B cell (primary cell): ENCODE measurements at regions not wholly inside any gene's neighbourhood (a gene's known extent, or its start where the extent isn't known, plus 50 kb on each side); places are given as distances from the start of the nearest gene placed in this dataset.

Experiments used
- CTCF ChIP-seq: fragments of 200-600 bp; IDR thresholded peaks from one replicate; pipeline ENCODE4 v1.8.0; 2022; ENCODE audit warnings: antibody characterized with exemption, mild to moderate bottlenecking
- EZH2 ChIP-seq: IDR thresholded peaks from 2 replicates; pipeline ENCODE4 v1.6.1; 2012; ENCODE audit warnings: borderline replicate concordance, low read depth, mild to moderate bottlenecking, moderate library complexity, low read length; ENCODE audit not compliant: insufficient read depth, poor library complexity, severe bottlenecking

GRCh38 chr4:177066746-177067145 lies 242.9 kb upstream of the NEIL3 start:
- TF ChIP-seq CTCF (no peak), EZH2 (no peak)
